GM19043 (cell line): ENCODE measurements at regions not wholly inside any gene's neighbourhood (a gene's known extent, or its start where the extent isn't known, plus 50 kb on each side); places are given as distances from the start of the nearest gene placed in this dataset.
"Not testable (repeated sequence)": the region's sequence is repeated elsewhere in the genome, so short reads cannot be mapped to it uniquely, and the experiment has no call there.

ENCODE experiments used
- ATAC-seq: cut with Tn5 transposase; IDR thresholded peaks from one replicate; pipeline ENCODE4 v1.9.1; 2021; ENCODE audit warnings: low read depth; ENCODE audit not compliant: unreplicated experiment

DNA sequence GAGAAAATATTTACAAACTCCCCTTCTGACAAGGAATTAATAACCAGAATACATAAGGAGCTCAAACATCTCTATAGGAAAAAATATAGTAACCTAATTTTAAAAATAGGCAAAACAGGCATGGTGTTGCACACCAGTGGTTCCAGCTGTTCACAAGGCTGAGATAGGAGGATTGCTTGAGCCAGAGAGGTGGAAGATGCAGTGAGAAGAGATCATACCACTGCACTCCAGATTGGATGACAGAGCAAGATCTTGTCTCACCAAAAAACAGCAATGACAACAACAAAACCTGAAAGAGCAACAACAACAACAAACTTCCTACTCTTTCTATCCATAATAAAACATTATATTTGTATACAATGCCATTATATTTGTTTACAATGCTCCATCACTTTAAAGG, 304.4 kb upstream of the CNTNAP2 start:
- no peak for ATAC-seq

DNA sequence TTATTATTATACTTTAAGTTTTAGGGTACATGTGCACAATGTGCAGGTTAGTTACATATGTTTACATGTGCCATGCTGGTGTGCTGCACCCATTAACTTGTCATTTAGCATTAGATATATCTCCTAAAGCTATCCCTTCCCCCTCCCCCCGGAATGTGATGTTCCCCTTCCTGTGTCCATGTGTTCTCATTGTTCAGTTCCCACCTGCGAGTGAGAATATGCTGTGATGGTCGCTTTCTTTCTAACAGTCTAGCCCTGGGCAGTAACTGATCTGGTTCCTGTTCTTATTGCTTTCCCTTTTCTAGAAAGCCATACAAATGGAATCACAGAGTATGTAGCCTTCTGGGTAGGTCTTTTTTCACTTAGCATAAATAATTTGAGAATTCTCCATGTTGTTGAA, 311.1 kb upstream of the CNTNAP2 start:
- not testable (repeated sequence) for ATAC-seq

DNA sequence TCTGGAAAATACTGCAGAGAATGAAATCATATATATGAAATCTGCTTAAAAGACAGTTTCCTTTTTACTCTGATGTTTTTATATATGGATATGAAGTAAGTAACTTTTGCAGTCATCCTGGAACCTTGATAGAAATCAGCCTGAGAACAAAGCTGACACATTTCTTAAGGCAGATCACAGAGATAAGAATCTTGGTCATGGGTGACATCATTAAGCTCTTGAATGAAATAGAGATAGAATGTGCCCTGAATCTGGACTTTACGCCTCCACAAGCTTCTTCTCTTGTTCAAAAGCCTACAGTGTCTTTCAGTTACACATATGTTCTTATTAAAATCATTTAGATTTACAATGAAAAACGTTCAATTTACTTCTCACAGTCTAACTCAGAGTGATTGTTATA, 319.1 kb upstream of the CNTNAP2 start:
- ATAC-seq = no peak

DNA sequence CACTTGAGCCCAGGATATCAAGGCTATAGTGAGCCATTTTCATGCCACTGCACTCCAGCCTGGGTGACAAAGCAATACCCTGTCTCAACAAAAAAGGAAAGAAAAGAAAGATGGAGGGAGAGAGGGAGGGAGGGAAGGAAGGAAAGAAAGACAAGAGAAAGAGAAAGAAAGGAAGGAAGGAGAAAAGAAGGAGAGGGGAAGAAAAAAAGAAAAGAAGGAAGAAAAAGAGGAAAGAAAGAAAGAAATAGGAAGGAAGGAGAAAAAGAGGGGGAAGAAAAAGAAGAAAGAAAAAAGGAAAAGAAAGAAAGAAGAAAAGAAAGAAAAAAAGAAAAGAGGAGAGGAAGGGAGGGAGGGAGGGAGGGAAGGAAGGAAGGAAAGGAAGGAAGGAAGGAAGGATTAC, 321.5 kb upstream of the CNTNAP2 start:
- no peak for ATAC-seq

DNA sequence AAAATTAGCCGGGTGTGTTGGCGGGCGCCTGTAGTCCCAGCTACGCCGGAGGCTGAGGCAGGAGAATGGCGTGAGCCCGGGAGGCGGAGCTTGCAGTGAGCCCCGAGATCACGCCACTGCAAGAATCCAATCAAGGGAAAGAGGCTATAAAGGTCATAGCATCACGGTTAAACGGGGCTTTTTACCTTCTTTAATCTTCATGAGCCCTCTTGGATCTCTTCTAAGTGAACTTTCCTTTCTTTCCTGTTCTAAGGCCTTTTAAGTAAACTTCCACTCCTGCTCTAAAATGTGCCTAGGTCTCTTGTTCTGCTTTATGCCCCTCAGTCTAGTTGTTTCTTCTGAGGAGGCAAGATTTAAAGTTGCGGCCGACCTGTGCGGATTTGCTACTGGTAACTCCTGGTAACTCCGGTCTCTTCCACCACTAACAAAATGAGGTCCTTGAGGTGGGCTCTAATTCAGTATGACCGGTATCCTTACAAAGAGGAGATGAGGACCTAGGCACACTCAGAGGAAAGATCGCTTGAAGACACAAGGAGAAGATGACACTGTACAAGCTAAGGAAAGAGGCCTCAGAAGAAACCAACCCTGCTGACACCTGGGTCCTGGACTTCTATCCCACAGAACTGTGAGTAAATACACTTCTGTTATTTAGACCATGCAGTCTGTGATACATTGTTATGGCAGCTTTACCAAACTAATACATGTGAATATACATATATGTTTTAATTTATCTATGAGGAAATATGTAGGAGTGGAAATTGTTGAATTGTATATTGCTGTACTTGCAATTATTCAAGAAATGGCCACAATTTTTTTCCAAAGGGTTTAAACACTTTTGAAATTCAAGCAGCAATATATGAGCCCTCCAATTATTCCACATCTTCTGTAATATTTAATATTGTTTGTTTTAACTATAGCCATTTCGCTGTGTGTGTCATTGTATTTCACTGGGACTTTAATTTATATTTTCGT, 331.5 kb upstream of the CNTNAP2 start:
- ATAC-seq = no peak

DNA sequence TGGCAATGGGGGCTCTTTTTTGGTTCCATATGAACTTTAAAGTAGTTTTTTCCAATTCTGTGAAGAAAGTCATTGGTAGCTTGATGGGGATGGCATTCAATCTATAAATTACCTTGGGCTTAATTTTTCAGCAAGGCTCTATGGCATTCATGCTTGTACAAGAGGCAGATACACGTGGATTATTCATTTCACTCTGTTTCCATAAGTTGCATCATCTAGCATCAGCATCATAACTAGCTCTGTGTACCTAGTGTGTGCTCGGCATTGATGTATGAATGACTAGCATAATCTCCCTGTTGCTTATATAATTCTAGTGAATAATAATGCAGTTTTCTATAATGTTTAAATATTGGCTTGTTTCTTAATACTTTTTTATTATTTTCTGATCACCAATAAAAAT, 335.2 kb upstream of the CNTNAP2 start:
- not testable (repeated sequence) for ATAC-seq

DNA sequence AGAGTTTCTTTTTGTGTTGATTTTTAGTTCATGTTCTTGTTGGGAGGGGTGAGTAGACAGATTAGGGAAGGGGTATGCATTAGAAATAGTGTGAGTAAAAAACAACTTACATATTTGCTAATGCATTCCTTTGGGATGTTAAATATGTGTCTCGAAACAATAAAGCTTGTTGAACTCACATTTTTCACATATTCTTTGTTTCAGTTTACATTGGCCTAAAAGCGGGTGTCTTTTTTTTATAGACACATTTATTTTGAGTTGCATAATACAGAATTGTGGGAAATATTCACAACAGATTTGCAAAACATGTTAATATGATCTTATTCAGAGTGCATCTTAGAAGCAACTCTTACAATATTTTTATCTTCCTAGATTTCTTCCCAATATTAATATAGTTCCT, 337.5 kb upstream of the CNTNAP2 start:
- ATAC-seq = no peak

DNA sequence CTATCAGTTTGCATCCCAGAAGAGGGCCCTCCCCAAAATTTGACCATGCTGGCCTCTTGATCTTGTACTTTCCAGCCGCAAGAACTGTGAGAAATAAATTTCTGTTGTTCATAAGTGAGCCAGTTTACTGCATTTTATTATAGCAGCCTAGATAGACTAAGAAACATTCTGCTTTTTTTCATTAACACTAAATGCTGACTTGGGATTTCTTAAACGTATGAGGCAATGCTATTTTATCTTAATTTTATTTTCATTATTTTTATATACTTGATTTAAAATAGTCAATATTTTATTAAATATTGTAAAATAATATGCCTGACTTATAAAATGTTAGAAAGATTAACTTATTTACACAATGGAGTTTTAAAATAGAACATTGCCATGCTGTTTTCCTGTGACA, 341.8 kb upstream of the CNTNAP2 start:
- no peak for ATAC-seq

DNA sequence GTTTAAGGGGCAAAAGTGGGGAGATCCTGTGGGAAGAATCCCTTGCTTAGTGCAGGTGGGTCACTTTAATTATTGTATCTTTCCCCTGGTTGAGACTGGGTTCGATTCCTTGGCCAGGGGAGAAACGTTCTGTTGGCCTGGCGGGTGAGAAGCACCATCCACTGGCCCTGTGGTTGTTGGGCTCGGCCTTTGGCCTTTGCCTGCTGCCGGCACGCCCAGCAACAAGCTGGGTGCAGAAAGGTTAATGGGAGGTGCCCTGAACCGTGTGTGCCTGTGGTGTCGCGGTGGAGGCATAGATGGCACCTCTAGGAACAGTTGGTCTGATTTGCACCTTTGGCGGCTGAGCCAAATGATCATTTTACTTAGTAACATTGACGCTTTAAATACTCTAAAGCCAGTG, 363.6 kb upstream of the CNTNAP2 start:
- no peak for ATAC-seq

DNA sequence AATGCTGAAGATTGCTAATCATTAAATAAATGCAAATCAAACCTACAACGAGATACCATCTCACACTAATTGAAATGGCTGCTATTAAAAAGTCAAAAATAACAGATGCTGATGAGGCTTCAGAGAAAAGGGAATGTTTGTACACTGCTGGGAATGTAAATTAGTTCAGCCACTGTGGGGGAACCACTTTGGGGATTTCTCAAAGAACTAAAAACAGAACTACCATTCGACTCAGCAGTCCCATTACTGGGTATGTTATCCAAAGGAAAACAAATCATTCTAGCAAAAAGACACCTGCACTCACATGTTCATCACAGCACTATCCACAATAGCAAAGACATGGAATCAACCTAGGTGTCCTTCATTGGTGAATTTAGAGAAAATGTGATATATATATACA, 379.0 kb upstream of the CNTNAP2 start:
- ATAC-seq = no peak

DNA sequence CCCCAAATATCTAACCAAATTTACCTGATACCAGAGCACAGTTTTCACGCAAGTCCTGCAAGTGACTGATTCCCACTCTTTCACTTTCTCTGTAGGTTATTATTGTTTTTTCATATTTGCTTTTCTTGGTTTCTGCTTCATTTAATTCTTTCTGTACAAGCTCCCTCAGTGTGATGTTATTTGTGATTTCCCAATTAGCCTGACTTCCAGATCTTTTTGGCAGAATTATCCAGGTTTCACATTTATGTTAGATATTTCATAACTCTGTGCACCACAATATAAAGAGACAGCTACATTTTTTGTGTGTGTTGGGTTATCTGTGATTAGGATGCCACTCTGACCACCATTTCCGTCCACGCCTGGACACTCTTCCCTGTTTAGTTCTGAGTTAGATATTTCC, 381.5 kb upstream of the CNTNAP2 start:
- no peak for ATAC-seq

DNA sequence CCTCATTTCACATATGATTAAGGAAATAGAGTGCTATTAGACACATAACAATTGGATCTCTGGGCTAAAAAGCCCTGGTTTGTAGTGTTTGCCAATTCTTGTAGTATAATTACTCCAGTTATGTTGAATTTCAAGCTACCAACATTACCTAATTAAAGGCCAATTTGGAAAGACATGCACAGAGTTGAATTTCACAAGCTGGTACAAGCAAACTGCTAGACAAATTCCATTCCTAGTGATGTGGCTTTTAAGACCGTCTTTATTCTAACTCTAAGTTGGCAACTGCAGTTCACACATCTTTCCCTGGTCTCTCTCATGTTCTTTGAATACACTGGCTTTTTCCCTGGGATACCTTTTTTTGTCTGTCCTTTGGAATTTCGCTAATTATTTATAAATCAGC, 384.1 kb upstream of the CNTNAP2 start:
- no peak for ATAC-seq

DNA sequence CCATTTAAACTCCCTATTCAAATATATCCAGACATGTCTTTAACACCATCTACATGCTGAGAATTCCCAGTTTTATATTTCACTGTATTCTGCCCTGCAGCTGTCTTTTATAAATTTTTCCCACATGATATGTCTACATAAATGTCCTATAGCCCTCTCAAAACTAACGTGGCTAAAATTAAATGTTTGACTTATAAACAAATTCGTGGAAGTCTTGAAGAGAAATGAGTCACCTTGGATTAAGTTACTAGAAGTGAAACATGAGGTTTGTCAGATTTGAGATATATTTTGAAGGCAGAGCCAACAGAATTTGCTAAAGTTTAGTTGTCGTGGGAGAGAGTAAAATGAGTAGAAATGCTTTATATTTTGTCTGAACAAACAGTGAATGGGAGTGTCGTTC, 386.9 kb upstream of the CNTNAP2 start:
- no peak for ATAC-seq

DNA sequence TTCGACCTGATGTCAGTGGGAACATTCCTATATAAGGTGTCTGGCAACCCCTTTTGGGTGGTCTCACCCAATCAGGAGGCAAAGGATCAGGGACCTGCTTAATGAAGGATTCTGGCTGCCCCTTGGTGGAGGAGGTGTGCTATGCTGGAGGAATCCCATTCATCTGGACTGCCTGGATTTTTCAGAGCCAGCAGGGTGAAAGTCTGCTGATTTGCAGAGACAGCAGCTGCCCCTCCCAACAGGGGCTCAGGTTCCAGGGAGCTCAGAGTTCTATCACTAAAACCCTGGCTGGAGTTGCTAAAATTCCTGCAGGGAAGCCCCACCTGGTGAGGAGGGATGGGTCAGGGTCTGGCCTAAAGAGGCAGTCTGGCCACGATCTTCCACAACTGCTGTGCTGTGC, 398.5 kb upstream of the CNTNAP2 start:
- ATAC-seq = no peak

DNA sequence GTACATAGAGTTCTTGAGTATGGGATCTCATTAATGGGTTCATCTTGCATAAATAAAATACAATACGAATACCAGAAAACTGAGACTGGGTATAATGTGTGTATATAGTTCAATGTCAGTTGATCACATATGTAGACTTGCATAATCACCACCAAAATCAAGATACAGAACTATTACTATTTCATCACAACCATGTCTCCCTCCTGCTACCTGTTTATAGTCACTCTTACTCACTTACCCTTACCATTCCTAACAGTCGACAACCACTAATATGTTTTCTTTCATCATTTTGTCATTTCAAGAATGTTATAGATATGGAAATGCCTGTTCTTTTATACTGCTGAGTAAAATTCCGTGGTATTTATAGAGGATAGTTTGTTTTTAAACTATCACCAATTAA, 416.1 kb upstream of the CNTNAP2 start:
- ATAC-seq = no peak

DNA sequence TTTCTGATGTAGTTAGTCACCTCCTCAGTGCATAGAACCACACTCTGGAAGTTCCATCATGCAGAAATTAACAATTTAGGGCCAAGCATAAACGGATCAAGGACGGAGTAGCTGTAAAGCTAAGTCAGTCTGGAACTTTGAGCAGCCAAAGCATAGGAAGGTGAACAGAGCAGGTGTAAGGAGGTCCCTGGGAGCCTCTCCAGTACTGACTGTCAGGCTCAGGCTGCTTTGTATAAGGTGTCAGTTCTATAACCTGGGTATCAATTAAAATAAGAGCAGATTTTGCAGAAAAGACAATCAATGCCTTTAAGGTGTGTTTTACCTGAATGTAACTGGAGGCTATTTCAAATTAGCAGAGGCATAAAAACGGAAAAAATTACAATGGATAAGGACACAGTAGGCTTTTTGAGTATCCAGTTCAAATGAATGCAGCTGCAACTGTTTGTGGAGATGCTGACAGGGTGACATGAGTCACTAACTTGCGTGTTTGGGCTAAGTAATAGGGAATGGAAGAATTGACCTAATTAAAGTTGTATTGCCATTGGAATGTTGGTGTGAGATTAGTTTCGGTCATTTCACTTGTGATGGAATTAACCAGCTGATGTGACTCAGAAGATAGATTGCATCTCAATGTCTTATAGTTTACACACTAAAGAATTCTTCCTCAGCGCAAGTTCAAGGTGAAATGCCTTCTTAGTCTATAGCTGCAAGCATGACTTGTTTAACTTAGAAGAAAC, 417.9 kb upstream of the CNTNAP2 start:
- ATAC-seq = no peak

DNA sequence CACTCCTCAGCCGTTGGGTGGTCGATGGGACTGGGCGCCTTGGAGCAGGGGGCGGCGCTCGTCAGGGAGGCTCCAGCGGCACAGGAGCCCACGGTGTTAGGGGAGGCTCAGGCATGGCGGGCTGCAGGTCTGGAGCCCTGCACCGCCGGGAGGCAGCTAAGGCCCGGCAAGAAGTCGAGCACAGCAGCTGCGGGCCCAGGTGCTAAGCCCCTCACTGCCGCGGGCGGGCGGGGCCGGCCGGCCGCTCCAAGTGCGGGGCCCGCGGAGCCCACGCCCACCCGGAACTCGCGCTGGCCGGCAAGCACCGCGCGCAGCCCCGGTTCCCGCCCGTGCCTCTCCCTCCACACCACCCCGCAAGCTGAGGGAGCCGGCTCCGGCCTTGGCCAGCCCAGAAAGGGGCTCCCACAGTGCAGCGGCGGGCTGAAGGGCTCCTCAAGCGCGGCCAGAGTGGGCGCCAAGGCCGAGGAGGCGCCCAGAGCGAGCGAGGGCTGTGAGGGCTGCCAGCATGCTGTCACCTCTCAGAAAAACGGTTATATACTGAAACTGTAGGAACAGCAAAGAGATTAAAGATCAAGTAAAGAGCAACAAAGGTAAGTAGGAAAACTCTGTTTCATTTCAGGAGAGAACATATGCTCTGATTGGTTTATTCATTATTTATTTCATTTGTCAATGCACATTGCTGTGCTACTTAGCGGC, 419.0 kb upstream of the CNTNAP2 start:
- not testable (repeated sequence) for ATAC-seq

DNA sequence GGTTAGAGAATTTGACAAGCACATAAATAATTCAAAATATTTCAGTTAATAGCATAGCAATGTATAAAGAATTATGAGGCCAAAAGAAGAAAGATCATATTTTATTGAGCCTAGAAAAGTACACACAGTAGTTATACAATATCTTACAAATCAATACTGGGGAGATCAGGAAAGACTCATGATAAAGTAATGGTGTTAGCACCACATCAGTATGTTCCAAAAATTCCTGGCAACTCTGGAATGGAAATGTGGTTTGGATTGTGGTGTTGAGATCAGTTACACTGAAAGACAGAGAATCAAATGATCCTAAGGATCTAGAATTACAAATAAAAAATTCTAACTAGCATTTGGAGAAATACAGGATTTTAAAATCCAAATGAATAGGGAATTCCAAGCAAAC, 420.5 kb upstream of the CNTNAP2 start:
- no peak for ATAC-seq

DNA sequence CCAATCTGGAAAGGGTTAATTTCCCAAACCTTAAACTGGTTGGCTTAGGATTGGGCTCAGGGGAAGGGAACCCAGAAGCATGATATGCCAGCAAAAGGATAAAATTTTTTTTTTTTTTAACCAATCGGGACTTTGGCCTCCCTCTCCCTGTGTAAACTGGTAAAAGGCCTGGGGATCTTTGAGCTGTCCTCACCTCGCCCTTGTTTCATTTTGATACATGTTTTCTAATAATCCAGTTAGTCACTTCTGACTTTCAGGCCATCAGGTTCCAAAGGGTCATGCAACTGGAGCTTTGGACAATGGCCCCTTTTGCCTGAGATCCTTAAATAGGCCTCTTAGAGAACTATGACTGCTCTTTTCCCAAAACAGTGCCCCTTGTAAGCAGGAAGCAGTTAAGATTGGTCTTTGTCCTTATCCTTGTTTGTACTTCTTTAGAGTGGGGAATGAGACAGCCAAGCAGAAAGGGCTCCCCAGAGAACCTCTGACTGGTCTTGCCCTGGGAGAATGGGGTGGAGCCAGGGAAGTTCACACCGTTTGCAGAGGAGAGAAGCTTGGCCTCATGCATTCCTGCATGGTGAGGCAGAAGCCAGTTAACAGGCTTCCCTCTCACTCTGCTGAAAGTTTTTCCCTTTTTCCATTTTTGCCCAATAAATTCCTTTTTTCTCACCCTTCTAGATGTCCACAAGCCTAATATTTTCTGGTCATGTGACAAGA, 424.2 kb upstream of the CNTNAP2 start:
- ATAC-seq = no peak

DNA sequence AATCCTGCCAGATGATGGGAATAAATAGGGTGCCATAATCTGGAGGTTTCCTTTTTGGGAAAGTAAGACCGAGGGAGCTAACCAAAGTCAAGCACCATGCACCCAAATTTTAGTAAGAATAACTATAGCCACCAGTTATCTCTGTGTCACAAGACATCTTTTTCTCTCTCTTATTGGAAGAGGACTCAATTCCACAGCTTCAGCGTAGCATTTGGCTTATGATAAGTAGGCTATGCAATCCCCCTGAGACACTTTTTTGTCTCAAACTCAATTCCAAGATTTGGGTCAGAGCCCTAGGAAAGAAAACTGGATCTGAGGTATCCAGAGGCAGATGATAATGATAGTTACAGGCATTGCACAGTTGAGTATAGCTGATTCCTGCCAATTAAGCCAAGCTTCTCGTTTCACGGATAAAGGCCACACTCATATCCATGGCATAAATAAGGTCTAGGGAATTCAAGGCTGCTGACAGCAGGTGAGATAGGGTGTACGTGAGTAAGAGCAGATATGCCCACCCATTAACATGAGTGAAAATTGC, 425.2 kb upstream of the CNTNAP2 start:
- ATAC-seq = no peak
